HepG2 (cell line): ENCODE measurements at regions not wholly inside any gene's neighbourhood (a gene's known extent, or its start where the extent isn't known, plus 50 kb on each side); places are given as distances from the start of the nearest gene placed in this dataset.

Source experiments
- ARNT ChIP-seq: fragments of 450-650 bp; IDR thresholded peaks from 2 replicates; pipeline ENCODE4 v1.6.1; 2017
- ELF3 ChIP-seq: IDR thresholded peaks from 2 replicates; pipeline ENCODE4 v1.6.1; 2016; ENCODE audit warnings: missing genetic modification reagents, missing compliant biosample characterization
- MEF2D ChIP-seq: sonication (generic); formaldehyde crosslinking; IDR thresholded peaks from 2 replicates; pipeline ENCODE4 v1.5.1; 2020; ENCODE audit warnings: mild to moderate bottlenecking, missing genetic modification reagents
- MTA1 ChIP-seq: sonication (generic); formaldehyde crosslinking; IDR thresholded peaks from 2 replicates; pipeline ENCODE4 v1.4.0; 2020; ENCODE audit warnings: missing genetic modification reagents, mild to moderate bottlenecking, borderline replicate concordance
- POLR2G ChIP-seq: fragments of 200-400 bp; formaldehyde crosslinking; IDR thresholded peaks from 2 replicates; pipeline ENCODE4 v1.6.1; 2018; ENCODE audit warnings: mild to moderate bottlenecking, low read depth, low read length, moderate library complexity
- RAD21 ChIP-seq: fragments of 450-650 bp; formaldehyde crosslinking; IDR thresholded peaks from 2 replicates; pipeline ENCODE4 v1.5.0; 2020; ENCODE audit warnings: mild to moderate bottlenecking
- SMC3 ChIP-seq: IDR thresholded peaks from 2 replicates; pipeline ENCODE4 v1.6.1; 2011; ENCODE audit warnings: low read length, improper control_type of control experiment
- STAG1 ChIP-seq: sonication (generic); formaldehyde crosslinking; IDR thresholded peaks from 2 replicates; pipeline ENCODE4 v1.4.0; 2020; ENCODE audit warnings: missing genetic modification reagents
- XBP1 ChIP-seq: sonication (generic); formaldehyde crosslinking; IDR thresholded peaks from 2 replicates; pipeline ENCODE4 v1.5.0; 2020; ENCODE audit warnings: missing genetic modification reagents
- ZFP1 ChIP-seq: IDR thresholded peaks from 2 replicates; pipeline ENCODE4 v1.6.1; 2016
- ZNF160 ChIP-seq: sonication (generic); formaldehyde crosslinking; IDR thresholded peaks from 2 replicates; pipeline ENCODE4 v1.8.0; 2022; ENCODE audit warnings: mild to moderate bottlenecking, inconsistent platforms, missing genetic modification reagents
- ZNF543 ChIP-seq: sonication (generic); formaldehyde crosslinking; IDR thresholded peaks from 2 replicates; pipeline ENCODE4 v1.4.0; 2020; ENCODE audit warnings: mild to moderate bottlenecking, missing genetic modification reagents
- ZNF780A ChIP-seq: sonication (generic); formaldehyde crosslinking; IDR thresholded peaks from 2 replicates; pipeline ENCODE4 v1.8.0; 2022; ENCODE audit warnings: mild to moderate bottlenecking, missing genetic modification reagents, moderate library complexity
- TF ChIP-seq, protein P1 (sequence below): sonication (generic); formaldehyde crosslinking; IDR thresholded peaks from 2 replicates; pipeline ENCODE4 v1.5.1; 2020; ENCODE audit warnings: missing genetic modification reagents, mild to moderate bottlenecking, borderline replicate concordance
- TF ChIP-seq, protein P2 (sequence below): sonication (generic); formaldehyde crosslinking; IDR thresholded peaks from 2 replicates; pipeline ENCODE4 v1.5.0; 2020; ENCODE audit warnings: mild to moderate bottlenecking, missing genetic modification reagents, moderate library complexity
- TF ChIP-seq, protein P3 (sequence below): sonication (generic); formaldehyde crosslinking; IDR thresholded peaks from 2 replicates; pipeline ENCODE4 v1.8.0; 2022; ENCODE audit warnings: missing genetic modification reagents, low read depth, mild to moderate bottlenecking, borderline replicate concordance
- TF ChIP-seq, protein P4 (sequence below): sonication (generic); formaldehyde crosslinking; IDR thresholded peaks from 2 replicates; pipeline ENCODE4 v1.8.0; 2022; ENCODE audit warnings: mild to moderate bottlenecking, missing genetic modification reagents, moderate library complexity
- TF ChIP-seq, protein P5 (sequence below): sonication (generic); formaldehyde crosslinking; IDR thresholded peaks from 2 replicates; pipeline ENCODE4 v1.4.0; 2020; ENCODE audit warnings: mild to moderate bottlenecking, missing genetic modification reagents

DNA sequence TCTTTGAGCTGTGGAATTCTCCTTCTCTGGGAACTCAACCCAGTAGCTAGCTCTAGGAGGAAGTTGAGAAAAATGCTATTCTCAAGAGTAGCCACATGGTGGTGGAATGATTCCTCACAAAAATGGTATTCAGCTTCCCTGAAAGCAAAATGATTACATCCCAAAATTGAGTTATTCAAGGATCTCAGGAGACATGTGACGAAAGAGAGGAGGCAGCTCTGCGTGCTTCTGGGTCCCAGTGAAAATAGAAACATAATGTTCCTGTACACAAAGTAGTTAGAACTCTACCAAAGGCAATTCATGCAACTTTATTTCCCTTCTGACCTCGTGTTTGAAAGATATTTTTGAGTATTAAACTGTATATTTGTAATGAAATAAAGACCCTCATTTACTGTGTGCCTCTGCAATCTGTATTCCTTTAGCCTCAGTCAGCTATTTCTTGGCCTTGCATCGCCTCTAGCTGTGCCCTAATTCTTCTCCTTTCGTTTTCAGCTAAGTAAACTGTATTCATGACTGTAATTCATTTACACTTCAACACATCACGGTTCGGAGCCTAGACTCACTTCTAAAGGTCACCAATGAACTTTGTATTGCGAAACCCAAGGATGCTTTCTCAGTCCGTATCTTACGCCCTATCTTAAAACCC is 167.3 kb downstream of the FASLG start (continued):
- TF ChIP-seq, protein P1, sequence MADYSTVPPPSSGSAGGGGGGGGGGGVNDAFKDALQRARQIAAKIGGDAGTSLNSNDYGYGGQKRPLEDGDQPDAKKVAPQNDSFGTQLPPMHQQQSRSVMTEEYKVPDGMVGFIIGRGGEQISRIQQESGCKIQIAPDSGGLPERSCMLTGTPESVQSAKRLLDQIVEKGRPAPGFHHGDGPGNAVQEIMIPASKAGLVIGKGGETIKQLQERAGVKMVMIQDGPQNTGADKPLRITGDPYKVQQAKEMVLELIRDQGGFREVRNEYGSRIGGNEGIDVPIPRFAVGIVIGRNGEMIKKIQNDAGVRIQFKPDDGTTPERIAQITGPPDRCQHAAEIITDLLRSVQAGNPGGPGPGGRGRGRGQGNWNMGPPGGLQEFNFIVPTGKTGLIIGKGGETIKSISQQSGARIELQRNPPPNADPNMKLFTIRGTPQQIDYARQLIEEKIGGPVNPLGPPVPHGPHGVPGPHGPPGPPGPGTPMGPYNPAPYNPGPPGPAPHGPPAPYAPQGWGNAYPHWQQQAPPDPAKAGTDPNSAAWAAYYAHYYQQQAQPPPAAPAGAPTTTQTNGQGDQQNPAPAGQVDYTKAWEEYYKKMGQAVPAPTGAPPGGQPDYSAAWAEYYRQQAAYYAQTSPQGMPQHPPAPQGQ (CRISPR knock-in tag) = no peak
- no peak for TF ChIP-seq ZNF780A (CRISPR knock-in tag)
- TF ChIP-seq MTA1 (CRISPR knock-in tag) = no peak
- peak; percentile 82 for TF ChIP-seq ELF3 (CRISPR knock-in tag)
- TF ChIP-seq, protein P2, sequence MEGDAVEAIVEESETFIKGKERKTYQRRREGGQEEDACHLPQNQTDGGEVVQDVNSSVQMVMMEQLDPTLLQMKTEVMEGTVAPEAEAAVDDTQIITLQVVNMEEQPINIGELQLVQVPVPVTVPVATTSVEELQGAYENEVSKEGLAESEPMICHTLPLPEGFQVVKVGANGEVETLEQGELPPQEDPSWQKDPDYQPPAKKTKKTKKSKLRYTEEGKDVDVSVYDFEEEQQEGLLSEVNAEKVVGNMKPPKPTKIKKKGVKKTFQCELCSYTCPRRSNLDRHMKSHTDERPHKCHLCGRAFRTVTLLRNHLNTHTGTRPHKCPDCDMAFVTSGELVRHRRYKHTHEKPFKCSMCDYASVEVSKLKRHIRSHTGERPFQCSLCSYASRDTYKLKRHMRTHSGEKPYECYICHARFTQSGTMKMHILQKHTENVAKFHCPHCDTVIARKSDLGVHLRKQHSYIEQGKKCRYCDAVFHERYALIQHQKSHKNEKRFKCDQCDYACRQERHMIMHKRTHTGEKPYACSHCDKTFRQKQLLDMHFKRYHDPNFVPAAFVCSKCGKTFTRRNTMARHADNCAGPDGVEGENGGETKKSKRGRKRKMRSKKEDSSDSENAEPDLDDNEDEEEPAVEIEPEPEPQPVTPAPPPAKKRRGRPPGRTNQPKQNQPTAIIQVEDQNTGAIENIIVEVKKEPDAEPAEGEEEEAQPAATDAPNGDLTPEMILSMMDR (CRISPR knock-in tag) = peak; percentile 72
- TF ChIP-seq STAG1 (CRISPR knock-in tag) = peak; percentile 86
- TF ChIP-seq, protein P3, sequence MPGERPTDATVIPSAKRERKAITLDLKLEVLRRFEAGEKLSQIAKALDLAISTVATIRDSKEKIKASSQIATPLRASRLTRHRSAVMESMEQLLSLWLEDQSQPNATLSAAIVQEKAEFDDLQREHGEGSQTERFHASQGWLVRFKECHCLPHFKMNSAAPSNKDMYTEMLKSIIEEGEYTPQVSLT (CRISPR knock-in tag) = no peak
- TF ChIP-seq ARNT = no peak
- TF ChIP-seq ZNF160 (CRISPR knock-in tag) = no peak
- peak; percentile 71 for TF ChIP-seq SMC3
- no peak for TF ChIP-seq MEF2D
- TF ChIP-seq, protein P4, sequence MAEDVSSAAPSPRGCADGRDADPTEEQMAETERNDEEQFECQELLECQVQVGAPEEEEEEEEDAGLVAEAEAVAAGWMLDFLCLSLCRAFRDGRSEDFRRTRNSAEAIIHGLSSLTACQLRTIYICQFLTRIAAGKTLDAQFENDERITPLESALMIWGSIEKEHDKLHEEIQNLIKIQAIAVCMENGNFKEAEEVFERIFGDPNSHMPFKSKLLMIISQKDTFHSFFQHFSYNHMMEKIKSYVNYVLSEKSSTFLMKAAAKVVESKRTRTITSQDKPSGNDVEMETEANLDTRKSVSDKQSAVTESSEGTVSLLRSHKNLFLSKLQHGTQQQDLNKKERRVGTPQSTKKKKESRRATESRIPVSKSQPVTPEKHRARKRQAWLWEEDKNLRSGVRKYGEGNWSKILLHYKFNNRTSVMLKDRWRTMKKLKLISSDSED (CRISPR knock-in tag) = no peak
- peak; percentile 52; the same call in 1 of the 2 replicates for TF ChIP-seq RAD21 (CRISPR knock-in tag)
- TF ChIP-seq, protein P5, sequence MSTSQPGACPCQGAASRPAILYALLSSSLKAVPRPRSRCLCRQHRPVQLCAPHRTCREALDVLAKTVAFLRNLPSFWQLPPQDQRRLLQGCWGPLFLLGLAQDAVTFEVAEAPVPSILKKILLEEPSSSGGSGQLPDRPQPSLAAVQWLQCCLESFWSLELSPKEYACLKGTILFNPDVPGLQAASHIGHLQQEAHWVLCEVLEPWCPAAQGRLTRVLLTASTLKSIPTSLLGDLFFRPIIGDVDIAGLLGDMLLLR = no peak
- no peak for TF ChIP-seq POLR2G
- no peak for TF ChIP-seq ZFP1 (CRISPR knock-in tag)
- TF ChIP-seq XBP1 = no peak
- no peak for TF ChIP-seq ZNF543 (CRISPR knock-in tag)
